Nephron progenitor cell (in vitro differentiated cells): ENCODE measurements at regions not wholly inside any gene's neighbourhood (a gene's known extent, or its start where the extent isn't known, plus 50 kb on each side); places are given as distances from the start of the nearest gene placed in this dataset.

Experiments
- DNase-seq: peaks from one replicate; pipeline ENCODE4 v3.0.0; 2021
- H3K27ac Mint-ChIP-seq: 2 replicates; pipeline ENCODE4 v1.8.0; 2021; ENCODE audit warnings: mild to moderate bottlenecking, moderate library complexity, mixed read lengths
- H3K27me3 Mint-ChIP-seq: 2 replicates; pipeline ENCODE4 v1.8.0; 2021; ENCODE audit warnings: mild to moderate bottlenecking, low read depth, mixed read lengths; ENCODE audit not compliant: poor library complexity
- H3K36me3 Mint-ChIP-seq: 2 replicates; pipeline ENCODE4 v1.8.0; 2021; ENCODE audit warnings: low read depth, mixed read lengths
- H3K4me1 Mint-ChIP-seq: 2 replicates; pipeline ENCODE4 v1.8.0; 2021; ENCODE audit warnings: mixed read lengths
- H3K4me3 Mint-ChIP-seq: 2 replicates; pipeline ENCODE4 v1.8.0; 2021; ENCODE audit warnings: mild to moderate bottlenecking, moderate library complexity, mixed read lengths
- H3K9me3 Mint-ChIP-seq: 2 replicates; pipeline ENCODE4 v1.8.0; 2021; ENCODE audit warnings: mild to moderate bottlenecking, moderate library complexity, mixed read lengths
- TF ChIP-seq, protein P1 (sequence below): fragments of 200-600 bp; sonication (generic); IDR thresholded peaks from 2 replicates; pipeline ENCODE4 v1.5.0; 2021; ENCODE audit warnings: antibody characterized with exemption

DNA sequence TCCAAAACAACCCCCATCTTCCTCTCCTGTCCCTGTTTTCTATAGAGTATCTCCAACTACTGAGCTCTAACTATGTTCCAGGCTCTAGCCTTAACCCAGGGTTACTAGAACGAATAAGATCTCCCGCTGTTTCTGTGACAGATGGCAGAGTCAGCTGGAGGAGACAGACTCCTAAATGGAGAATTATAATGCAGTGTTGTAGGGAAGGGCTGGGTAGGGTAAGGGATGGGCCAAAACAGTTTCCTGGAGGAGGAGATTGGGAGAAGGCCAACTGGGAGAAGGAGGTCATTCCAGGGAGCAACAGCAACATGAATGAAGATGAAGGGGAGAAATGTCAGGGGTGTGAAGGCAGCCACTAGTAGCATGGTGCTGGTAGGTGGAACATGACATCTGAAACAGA is 73.4 kb upstream of the ANO4 start:
- no peak for DNase-seq
- no peak overlapping the region for H3K4me3 Mint-ChIP-seq
- TF ChIP-seq, protein P1, sequence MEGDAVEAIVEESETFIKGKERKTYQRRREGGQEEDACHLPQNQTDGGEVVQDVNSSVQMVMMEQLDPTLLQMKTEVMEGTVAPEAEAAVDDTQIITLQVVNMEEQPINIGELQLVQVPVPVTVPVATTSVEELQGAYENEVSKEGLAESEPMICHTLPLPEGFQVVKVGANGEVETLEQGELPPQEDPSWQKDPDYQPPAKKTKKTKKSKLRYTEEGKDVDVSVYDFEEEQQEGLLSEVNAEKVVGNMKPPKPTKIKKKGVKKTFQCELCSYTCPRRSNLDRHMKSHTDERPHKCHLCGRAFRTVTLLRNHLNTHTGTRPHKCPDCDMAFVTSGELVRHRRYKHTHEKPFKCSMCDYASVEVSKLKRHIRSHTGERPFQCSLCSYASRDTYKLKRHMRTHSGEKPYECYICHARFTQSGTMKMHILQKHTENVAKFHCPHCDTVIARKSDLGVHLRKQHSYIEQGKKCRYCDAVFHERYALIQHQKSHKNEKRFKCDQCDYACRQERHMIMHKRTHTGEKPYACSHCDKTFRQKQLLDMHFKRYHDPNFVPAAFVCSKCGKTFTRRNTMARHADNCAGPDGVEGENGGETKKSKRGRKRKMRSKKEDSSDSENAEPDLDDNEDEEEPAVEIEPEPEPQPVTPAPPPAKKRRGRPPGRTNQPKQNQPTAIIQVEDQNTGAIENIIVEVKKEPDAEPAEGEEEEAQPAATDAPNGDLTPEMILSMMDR = no peak
- H3K9me3 Mint-ChIP-seq = peaks cover 4% of the 10 kb centered on the region
- peaks cover 14% of the 10 kb centered on the region for H3K4me1 Mint-ChIP-seq
- no peaks in the 10 kb centered on the region for H3K36me3 Mint-ChIP-seq
- H3K27ac Mint-ChIP-seq = no peak overlapping the region
- H3K27me3 Mint-ChIP-seq = peaks cover 62% of the 10 kb centered on the region

DNA sequence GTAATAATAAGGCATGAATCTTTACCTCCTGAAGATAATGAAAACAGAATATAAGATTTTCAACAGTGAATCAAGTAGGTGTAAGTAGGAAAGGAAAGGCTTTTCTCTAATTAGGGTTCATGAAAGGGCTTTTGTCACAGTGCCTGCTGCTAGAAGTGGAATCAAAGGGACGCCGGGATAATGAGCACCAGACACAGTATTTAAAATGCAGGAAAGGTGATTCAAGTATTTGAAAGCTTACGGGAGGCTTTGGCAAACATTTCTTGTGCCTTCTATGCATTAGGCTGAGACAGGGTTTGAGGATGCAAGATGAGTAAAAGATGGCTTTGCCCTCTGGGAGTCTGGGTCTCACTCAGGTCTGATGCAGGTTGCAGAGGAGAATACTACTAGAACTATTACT is 70.5 kb upstream of the ANO4 start:
- H3K36me3 Mint-ChIP-seq = no peaks in the 10 kb centered on the region
- H3K4me1 Mint-ChIP-seq = peaks cover 8% of the 10 kb centered on the region
- H3K27ac Mint-ChIP-seq = no peak overlapping the region

DNA sequence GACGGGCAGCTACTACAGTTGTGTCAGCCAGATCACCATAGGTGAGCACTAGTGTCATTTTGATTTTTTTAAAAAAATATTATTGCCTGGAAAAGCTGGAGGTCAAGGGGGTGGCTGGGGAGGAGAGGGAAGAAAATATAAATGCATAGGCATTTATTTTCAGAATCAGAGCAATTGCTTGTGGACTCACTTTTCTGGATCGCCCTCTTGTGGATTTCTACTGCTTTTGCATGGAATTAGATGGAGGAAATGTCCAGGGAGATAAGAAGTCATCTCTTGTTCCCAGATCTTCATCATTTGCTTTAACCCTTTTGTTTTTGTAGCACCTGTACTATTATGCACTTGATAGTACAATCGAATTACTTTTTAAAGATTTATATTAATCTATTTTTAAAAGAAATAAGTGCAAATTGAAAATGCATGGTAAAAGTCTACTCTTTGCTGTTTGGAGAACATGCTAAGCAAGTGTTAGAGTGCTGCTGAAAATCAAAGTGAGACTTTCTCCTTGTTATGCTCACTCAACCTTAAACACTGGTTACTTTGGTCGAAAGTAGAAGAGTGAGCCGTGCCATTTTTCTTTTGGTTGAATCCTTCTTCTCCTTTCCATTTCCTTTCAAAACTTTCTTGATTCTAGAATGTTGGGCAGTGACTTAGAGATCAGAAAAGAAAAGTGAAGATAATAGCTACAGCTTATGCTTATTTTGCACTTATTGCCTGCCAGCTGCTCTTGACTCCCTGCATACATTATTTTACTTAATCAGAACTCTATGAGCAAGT is 60.6 kb upstream of the ANO4 start:
- DNase-seq = no peak
- Mint-ChIP-seq H3K4me1 (no peaks in the 10 kb centered on the region), H3K36me3 (no peaks in the 10 kb centered on the region), H3K9me3 (no peaks in the 10 kb centered on the region), H3K4me3 (no peak overlapping the region), H3K27me3 (peaks cover 23% of the 10 kb centered on the region), H3K27ac (no peak overlapping the region)
- TF ChIP-seq, protein P1 = peak; percentile 51

More for the DNA sequence above, 70.5 kb upstream of the ANO4 start:
- TF ChIP-seq, protein P1 = no peak
- DNase-seq = no peak
- H3K4me3 Mint-ChIP-seq = no peak overlapping the region
- H3K27me3 Mint-ChIP-seq = peaks cover 35% of the 10 kb centered on the region
- H3K9me3 Mint-ChIP-seq = no peaks in the 10 kb centered on the region

DNA sequence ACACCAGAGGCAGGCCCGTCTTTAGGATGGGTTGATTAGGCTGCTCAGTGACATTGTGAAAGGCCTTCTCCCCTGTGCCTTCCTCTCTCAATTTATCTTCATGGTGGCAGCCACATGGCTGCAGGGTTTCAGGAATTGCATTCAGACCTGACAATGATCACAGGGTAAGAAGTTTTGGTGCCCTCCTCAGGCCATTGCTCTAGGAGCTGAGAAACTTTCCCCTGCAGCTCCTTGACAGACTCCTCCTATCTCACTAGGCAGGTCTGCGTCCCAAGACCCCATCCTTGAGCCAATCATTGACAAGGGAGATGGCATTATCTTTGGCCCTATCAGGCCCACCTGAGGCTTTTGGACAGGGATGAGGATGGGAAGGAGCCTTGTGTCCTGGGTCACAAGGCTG is 57.4 kb upstream of the ANO4 start:
- TF ChIP-seq, protein P1 = no peak
- H3K27me3 Mint-ChIP-seq = peaks cover 12% of the 10 kb centered on the region
- no peak for DNase-seq
- H3K36me3 Mint-ChIP-seq = no peaks in the 10 kb centered on the region
- H3K9me3 Mint-ChIP-seq = no peaks in the 10 kb centered on the region
- no peak overlapping the region for H3K4me3 Mint-ChIP-seq
- H3K4me1 Mint-ChIP-seq = no peaks in the 10 kb centered on the region
- no peak overlapping the region for H3K27ac Mint-ChIP-seq

DNA sequence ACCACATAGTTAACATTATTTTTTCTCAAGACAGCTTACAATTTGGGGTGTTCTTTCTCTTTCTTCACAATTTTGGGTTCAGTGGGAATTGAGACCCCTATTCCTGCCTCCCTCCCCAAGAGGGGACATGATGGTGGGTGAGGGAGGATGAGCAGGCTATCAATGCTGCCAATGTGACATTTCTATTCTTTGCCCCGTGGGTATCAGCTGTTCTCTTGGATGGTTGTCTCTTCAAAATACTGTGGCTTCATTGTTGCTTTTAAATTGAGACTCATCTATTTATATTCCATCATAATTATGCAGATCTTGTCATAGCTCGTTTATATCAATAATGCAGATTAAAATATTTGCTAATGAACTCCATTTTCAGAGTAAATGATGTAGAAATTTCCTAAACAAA is 56.5 kb upstream of the ANO4 start:
- Mint-ChIP-seq H3K4me1 (no peaks in the 10 kb centered on the region), H3K36me3 (no peaks in the 10 kb centered on the region), H3K9me3 (no peaks in the 10 kb centered on the region), H3K27ac (no peak overlapping the region), H3K4me3 (no peak overlapping the region), H3K27me3 (peaks cover 7% of the 10 kb centered on the region)
- no peak for DNase-seq
- TF ChIP-seq, protein P1 = no peak

DNA sequence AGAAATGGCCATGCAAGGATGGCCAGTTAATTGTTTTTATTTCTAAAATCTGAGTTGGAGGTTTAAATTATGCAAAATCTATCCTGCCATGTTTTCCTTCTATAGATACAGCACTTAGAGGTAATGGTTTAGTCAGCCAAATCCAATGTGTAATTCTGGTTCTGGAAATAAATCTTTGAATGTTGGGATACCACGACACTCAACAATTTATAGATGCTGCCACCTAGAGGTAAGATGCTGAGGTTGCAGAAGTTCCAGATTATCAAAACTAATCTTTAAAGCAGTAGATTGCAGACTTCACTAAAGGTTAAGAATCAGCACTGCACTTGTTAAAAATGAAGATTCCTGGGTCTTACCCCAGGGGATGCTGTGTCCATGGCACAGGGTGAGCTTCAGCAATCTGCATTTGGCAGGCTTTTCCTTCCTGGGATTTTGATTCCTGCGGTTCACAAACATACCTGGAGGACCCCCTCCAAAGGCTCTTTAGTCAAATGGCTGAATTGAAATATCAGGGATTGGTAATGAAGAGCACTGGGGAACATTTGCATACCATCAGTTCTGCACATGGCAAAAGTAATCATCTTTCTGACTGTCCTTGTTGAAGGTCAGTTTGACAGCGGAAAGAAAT is 53.4 kb upstream of the ANO4 start:
- Mint-ChIP-seq H3K27me3 (no peaks in the 10 kb centered on the region), H3K27ac (no peak overlapping the region), H3K9me3 (peaks cover 9% of the 10 kb centered on the region), H3K4me3 (no peak overlapping the region), H3K36me3 (no peaks in the 10 kb centered on the region), H3K4me1 (no peaks in the 10 kb centered on the region)
- TF ChIP-seq, protein P1 = peak; percentile 60
- DNase-seq = no peak
